Tibial nerve (tissue), 4 donors: ENCODE measurements at regions not wholly inside any gene's neighbourhood (a gene's known extent, or its start where the extent isn't known, plus 50 kb on each side); places are given as distances from the start of the nearest gene placed in this dataset.

Experiments
- DNase-seq, 2 donors: peaks; one replicate each; pipeline ENCODE4 v3.0.0-alpha.2; 2019; ENCODE audit warnings: low spot score in 2 of 2
- H3K27ac ChIP-seq, 4 donors: fragments of 200-600 bp; sonication (generic) in 3 of 4; one replicate each; pipeline ENCODE4 v1.5.1; 2017 to 2019; ENCODE audit warnings: mild to moderate bottlenecking in 1 of 4
- H3K27me3 ChIP-seq, 2 donors: fragments of 200-600 bp; sonication (generic) in 1 of 2; one replicate each; pipeline versions ENCODE4 v1.5.1 to v1.6.0; 2017 to 2019
- H3K36me3 ChIP-seq, 3 donors: fragments of 200-600 bp; sonication (generic); one replicate each; pipeline ENCODE4 v1.5.1; 2018 to 2019
- H3K4me1 ChIP-seq, 4 donors: fragments of 200-600 bp; sonication (generic) in 3 of 4; one replicate each; pipeline ENCODE4 v1.5.1; 2017 to 2019
- H3K4me3 ChIP-seq, 4 donors: fragments of 200-600 bp; sonication (generic) in 3 of 4; one replicate each; pipeline ENCODE4 v1.5.1; 2017 to 2019; ENCODE audit warnings: mild to moderate bottlenecking in 1 of 4, moderate library complexity in 1 of 4
- H3K9me3 ChIP-seq, 4 donors: fragments of 200-600 bp; sonication (generic) in 3 of 4; one replicate each; pipeline ENCODE4 v1.5.1; 2017 to 2019
- CTCF ChIP-seq, 5 experiments: fragments of 200-600 bp in 3 of 5; fragments of 450-650 bp in 2 of 5; sonication (generic) in 3 of 5; IDR thresholded peaks; one replicate each; pipeline ENCODE4 v1.5.1; 2016 to 2019; ENCODE audit warnings: antibody characterized with exemption in 5 of 5, mild to moderate bottlenecking in 3 of 5, moderate library complexity in 2 of 5
- EP300 ChIP-seq, 2 donors: sonication (generic); formaldehyde crosslinking; IDR thresholded peaks; one replicate each; pipeline ENCODE4 v1.6.1; 2017; ENCODE audit warnings: antibody characterized with exemption in 2 of 2, mild to moderate bottlenecking in 1 of 2
- POLR2A ChIP-seq, 2 donors: fragments of 450-650 bp; IDR thresholded peaks; one replicate each; pipeline ENCODE4 v1.6.1; 2017; ENCODE audit warnings: antibody characterized with exemption in 2 of 2, mild to moderate bottlenecking in 2 of 2, moderate library complexity in 2 of 2
- WGBS, 2 donors: methylation state at CpG; one replicate each; pipeline ENCODE4 v1.1.5; 2018; 5-methylcytosine and 5-hydroxymethylcytosine counted together

- WGBS, 2 donors, result 40 to 51% methylated on average over 7 of the region's 7 CpGs
Measured at GRCh38 chr11:38089726-38090125, 1491.7 kb upstream of the RAG2 start.

GRCh38 chr11:38060920-38061319, 1462.9 kb upstream of the RAG2 start:
- Histone ChIP-seq H3K4me1 (no peaks in the 10 kb centered on the region), H3K27me3 (no peaks in the 10 kb centered on the region), H3K9me3 (no peaks in the 10 kb centered on the region), H3K36me3 (no peaks in the 10 kb centered on the region), H3K27ac (no peak overlapping the region), H3K4me3 (no peak overlapping the region)
- WGBS, 2 donors, result 77 to 79% methylated on average over 3 of the region's 3 CpGs
- no peak for TF ChIP-seq EP300 (IDR thresholded peaks at IDR 0.05)
- TF ChIP-seq POLR2A (IDR thresholded peaks at IDR 0.05), result no peak
- TF ChIP-seq CTCF (IDR thresholded peaks at IDR 0.05), result no peak
- DNase-seq, result no peak

More at GRCh38 chr11:38089726-38090125, 1491.7 kb upstream of the RAG2 start:
- no peak overlapping the region for H3K27ac ChIP-seq
- no peaks in the 10 kb centered on the region for H3K4me1 ChIP-seq
- DNase-seq, result no peak
- no peak overlapping the region for H3K4me3 ChIP-seq
- no peaks in the 10 kb centered on the region for H3K36me3 ChIP-seq
- peaks cover 0 to 8% (median 0%) of the 10 kb centered on the region in 4 donors for H3K9me3 ChIP-seq
- H3K27me3 ChIP-seq, result no peaks in the 10 kb centered on the region
- no peak for TF ChIP-seq CTCF (IDR thresholded peaks at IDR 0.05)
- no peak for TF ChIP-seq EP300 (IDR thresholded peaks at IDR 0.05)
- no peak for TF ChIP-seq POLR2A (IDR thresholded peaks at IDR 0.05)

GRCh38 chr11:38060136-38060535, 1462.1 kb upstream of the RAG2 start:
- Histone ChIP-seq H3K9me3 (no peaks in the 10 kb centered on the region), H3K27ac (no peak overlapping the region), H3K4me3 (no peak overlapping the region), H3K27me3 (no peaks in the 10 kb centered on the region), H3K36me3 (no peaks in the 10 kb centered on the region), H3K4me1 (no peaks in the 10 kb centered on the region)
- no peak for DNase-seq
- no peak for TF ChIP-seq CTCF (IDR thresholded peaks at IDR 0.05)
- TF ChIP-seq POLR2A (IDR thresholded peaks at IDR 0.05), result no peak
- TF ChIP-seq EP300 (IDR thresholded peaks at IDR 0.05), result no peak
- WGBS, 2 donors, result 66% methylated on average over 3 of the region's 3 CpGs

GRCh38 chr11:38046571-38047135, 1448.6 kb upstream of the RAG2 start:
- DNase-seq, result no peak
- no peak overlapping the region for H3K4me3 ChIP-seq
- TF ChIP-seq EP300 (IDR thresholded peaks at IDR 0.05), result no peak
- TF ChIP-seq POLR2A (IDR thresholded peaks at IDR 0.05), result no peak
- TF ChIP-seq CTCF (IDR thresholded peaks at IDR 0.05), result no peak
- H3K27ac ChIP-seq, result no peak overlapping the region
- H3K36me3 ChIP-seq, result no peaks in the 10 kb centered on the region
- no peaks in the 10 kb centered on the region for H3K9me3 ChIP-seq
- H3K4me1 ChIP-seq, result no peaks in the 10 kb centered on the region
- WGBS, 2 donors, result 85 to 86% methylated on average over 4 of the region's 4 CpGs
- no peaks in the 10 kb centered on the region for H3K27me3 ChIP-seq

- H3K27ac ChIP-seq, result no peak overlapping the region
- no peaks in the 10 kb centered on the region for H3K9me3 ChIP-seq
- no peak for DNase-seq
- no peaks in the 10 kb centered on the region for H3K27me3 ChIP-seq
- WGBS, 2 donors, result 76 to 80% methylated on average over 3 of the region's 3 CpGs
- TF ChIP-seq CTCF (IDR thresholded peaks at IDR 0.05) (no peak), EP300 (IDR thresholded peaks at IDR 0.05) (no peak), POLR2A (IDR thresholded peaks at IDR 0.05) (no peak)
- H3K36me3 ChIP-seq, result no peaks in the 10 kb centered on the region
- H3K4me1 ChIP-seq, result no peaks in the 10 kb centered on the region
- H3K4me3 ChIP-seq, result no peak overlapping the region
Measured at GRCh38 chr11:38043060-38043459, 1445.0 kb upstream of the RAG2 start.
